Esophagus muscularis mucosa (tissue), 4 donors: ENCODE measurements at regions not wholly inside any gene's neighbourhood (a gene's known extent, or its start where the extent isn't known, plus 50 kb on each side); places are given as distances from the start of the nearest gene placed in this dataset.

Source experiments
- CTCF ChIP-seq, 3 experiments: fragments of 200-600 bp in 2 of 3; fragments of 450-650 bp in 1 of 3; sonication (generic) in 2 of 3; IDR thresholded peaks; one replicate each; pipeline ENCODE4 v1.5.1; 2017 to 2019; ENCODE audit warnings: antibody characterized with exemption in 3 of 3, mild to moderate bottlenecking in 2 of 3, moderate library complexity in 1 of 3
- EP300 ChIP-seq: sonication (generic); formaldehyde crosslinking; IDR thresholded peaks from one replicate; pipeline ENCODE4 v1.6.1; 2017; ENCODE audit warnings: antibody characterized with exemption
- POLR2A ChIP-seq: fragments of 450-650 bp; IDR thresholded peaks from one replicate; pipeline ENCODE4 v1.6.1; 2017; ENCODE audit warnings: antibody characterized with exemption, moderate library complexity, mild to moderate bottlenecking, low read depth
- POLR2AphosphoS5 ChIP-seq, 2 donors: sonication (generic); formaldehyde crosslinking; IDR thresholded peaks; one replicate each; pipeline ENCODE4 v1.6.1; 2017; ENCODE audit warnings: antibody characterized with exemption in 2 of 2

GRCh38 chr5:165695796-165696195 is 2190.4 kb downstream of the MAT2B start:
- TF ChIP-seq POLR2A: no peak
- TF ChIP-seq CTCF (IDR thresholded peaks at IDR 0.05): no peak
- TF ChIP-seq POLR2AphosphoS5 (IDR thresholded peaks at IDR 0.05): no peak
- TF ChIP-seq EP300: no peak
